ENCODE measurements at regions not wholly inside any gene's neighbourhood (a gene's known extent, or its start where the extent isn't known, plus 50 kb on each side); places are given as distances from the start of the nearest gene placed in this dataset.

- no peak for DNase-seq (ENCODE audit: low read depth in 2 of 2)
Measured at GRCh38 chr2:65737452-65738011, 305.1 kb upstream of the SPRED2 start.

GRCh38 chr2:65731476-65731875, 299.1 kb upstream of the SPRED2 start:
- DNase-seq (ENCODE audit: low read depth in 2 of 2) = no peak

GRCh38 chr2:65730186-65730585, 297.8 kb upstream of the SPRED2 start:
- DNase-seq (ENCODE audit: low read depth in 2 of 2) = no peak

GRCh38 chr2:65729246-65729645, 296.8 kb upstream of the SPRED2 start:
- no peak for DNase-seq (ENCODE audit: low read depth in 2 of 2)

- no peak for DNase-seq (ENCODE audit: low read depth in 2 of 2)
Measured at GRCh38 chr2:65728477-65729180, 296.2 kb upstream of the SPRED2 start.

- no peak for DNase-seq (ENCODE audit: low read depth in 2 of 2)
Measured at GRCh38 chr2:65727816-65728215, 295.4 kb upstream of the SPRED2 start.

- DNase-seq (ENCODE audit: low read depth in 2 of 2) = no peak
Measured at GRCh38 chr2:65727381-65727780, 295.0 kb upstream of the SPRED2 start.

- DNase-seq (ENCODE audit: low read depth in 2 of 2) = no peak
Measured at GRCh38 chr2:65724752-65725151, 292.4 kb upstream of the SPRED2 start.

- DNase-seq (ENCODE audit: low read depth in 2 of 2) = no peak
Measured at GRCh38 chr2:65724336-65724735, 291.9 kb upstream of the SPRED2 start.

GRCh38 chr2:65722028-65722778, 289.8 kb upstream of the SPRED2 start:
- no peak for DNase-seq (ENCODE audit: low read depth in 2 of 2)

- no peak for DNase-seq (ENCODE audit: low read depth in 2 of 2)
Measured at GRCh38 chr2:65716698-65717097, 284.3 kb upstream of the SPRED2 start.

- DNase-seq (ENCODE audit: low read depth in 2 of 2) = no peak
Measured at GRCh38 chr2:65715323-65715722, 282.9 kb upstream of the SPRED2 start.

GRCh38 chr2:65714866-65715265, 282.5 kb upstream of the SPRED2 start:
- no peak for DNase-seq (ENCODE audit: low read depth in 2 of 2)

- DNase-seq (ENCODE audit: low read depth in 2 of 2) = no peak
Measured at GRCh38 chr2:65711863-65712262, 279.5 kb upstream of the SPRED2 start.

- no peak for DNase-seq (ENCODE audit: low read depth in 2 of 2)
Measured at GRCh38 chr2:65710779-65711295, 278.4 kb upstream of the SPRED2 start.

GRCh38 chr2:65710356-65710755, 278.0 kb upstream of the SPRED2 start:
- DNase-seq (ENCODE audit: low read depth in 2 of 2) = no peak

- no peak for DNase-seq (ENCODE audit: low read depth in 2 of 2)
Measured at GRCh38 chr2:65708086-65708485, 275.7 kb upstream of the SPRED2 start.

- DNase-seq (ENCODE audit: low read depth in 2 of 2) = no peak
Measured at GRCh38 chr2:65706411-65706810, 274.0 kb upstream of the SPRED2 start.

GRCh38 chr2:65701191-65701590, 268.8 kb upstream of the SPRED2 start:
- no peak for DNase-seq (ENCODE audit: low read depth in 2 of 2)

GRCh38 chr2:65700720-65701119, 268.3 kb upstream of the SPRED2 start:
- DNase-seq (ENCODE audit: low read depth in 2 of 2) = no peak

GRCh38 chr2:65700004-65700651, 267.7 kb upstream of the SPRED2 start:
- no peak for DNase-seq (ENCODE audit: low read depth in 2 of 2)

- DNase-seq (ENCODE audit: low read depth in 2 of 2) = no peak
Measured at GRCh38 chr2:65691816-65692215, 259.4 kb upstream of the SPRED2 start.
